HEK293 (cell line): ENCODE measurements at regions not wholly inside any gene's neighbourhood (a gene's known extent, or its start where the extent isn't known, plus 50 kb on each side); places are given as distances from the start of the nearest gene placed in this dataset.

Experiments
- CTCF ChIA-PET: fragments of 350-600 bp; formaldehyde crosslinking; extraction: SDS; loops from one replicate; lab custom pipeline; 2021; ENCODE audit warnings: antibody characterized with exemption; lab: Yijun Ruan, JAX
- POLR2A ChIA-PET: fragments of 300-600 bp; formaldehyde crosslinking; extraction: SDS; loops from one replicate; lab custom pipeline; 2020; ENCODE audit warnings: antibody characterized with exemption, inconsistent platforms; lab: Yijun Ruan, JAX
- H3K27ac ChIP-seq: fragments of 200-500 bp; sonication (Bioruptor generic); 2 replicates; pipeline ENCODE4 v1.5.1; 2014; ENCODE audit warnings: low read depth, low read length, control low read depth, inconsistent platforms; ENCODE audit errors: extremely low read depth
- H3K36me3 ChIP-seq, 2 experiments: fragments of 200-500 bp in 1 of 2; sonication (Bioruptor generic) in 1 of 2; 1 replicate in 1 of 2; 2 replicates in 1 of 2; pipeline ENCODE4 v1.5.1; 2014 to 2017; ENCODE audit warnings: inconsistent platforms in 2 of 2, low read length in 2 of 2; ENCODE audit not compliant: control insufficient read depth in 2 of 2, insufficient read depth in 1 of 2
- H3K4me1 ChIP-seq: fragments of 200-500 bp; sonication (Bioruptor generic); 2 replicates; pipeline ENCODE4 v1.5.1; 2014; ENCODE audit warnings: mild to moderate bottlenecking, low read length, inconsistent platforms; ENCODE audit not compliant: control insufficient read depth, insufficient read depth
- H3K4me3 ChIP-seq: 2 replicates; pipeline ENCODE4 v1.5.1; 2011; ENCODE audit warnings: low read depth, mild to moderate bottlenecking, control low read depth, low read length, moderate library complexity
- H3K9me3 ChIP-seq: fragments of 200-500 bp; sonication (Bioruptor generic); 2 replicates; pipeline ENCODE4 v1.5.1; 2014; ENCODE audit warnings: low read depth, low read length, inconsistent platforms; ENCODE audit not compliant: control insufficient read depth, insufficient read depth
- BCL6B ChIP-seq: fragments of 450-650 bp; formaldehyde crosslinking; IDR thresholded peaks from 2 replicates; pipeline ENCODE4 v1.5.1; 2017; ENCODE audit warnings: missing biosample characterization, missing genetic modification characterization
- EGR2 ChIP-seq: fragments of 450-650 bp; formaldehyde crosslinking; IDR thresholded peaks from 2 replicates; pipeline ENCODE4 v1.5.1; 2016; ENCODE audit warnings: low read depth, missing biosample characterization, missing genetic modification characterization
- KLF16 ChIP-seq: fragments of 450-650 bp; formaldehyde crosslinking; IDR thresholded peaks from 2 replicates; pipeline ENCODE4 v1.5.1; 2017; ENCODE audit warnings: missing biosample characterization, missing genetic modification characterization
- KLF8 ChIP-seq: fragments of 450-650 bp; formaldehyde crosslinking; IDR thresholded peaks from 2 replicates; pipeline ENCODE4 v1.5.1; 2016; ENCODE audit warnings: missing biosample characterization, missing genetic modification characterization
- KLF9 ChIP-seq: fragments of 450-650 bp; formaldehyde crosslinking; IDR thresholded peaks from 2 replicates; pipeline ENCODE4 v1.5.1; 2016; ENCODE audit warnings: missing biosample characterization, missing genetic modification characterization, low read depth
- PRDM10 ChIP-seq: fragments of 450-650 bp; formaldehyde crosslinking; IDR thresholded peaks from 2 replicates; pipeline ENCODE4 v1.5.1; 2016; ENCODE audit warnings: missing biosample characterization, missing genetic modification characterization
- ZBTB26 ChIP-seq: fragments of 450-650 bp; formaldehyde crosslinking; optimal IDR thresholded peaks from 2 replicates; pipeline ENCODE3; 2016; ENCODE audit warnings: missing biosample characterization, mild to moderate bottlenecking, missing genetic modification characterization
- ZEB2 ChIP-seq: fragments of 450-650 bp; formaldehyde crosslinking; IDR thresholded peaks from 2 replicates; pipeline ENCODE4 v1.5.1; 2016; ENCODE audit warnings: missing biosample characterization, missing genetic modification characterization
- ZFP3 ChIP-seq: fragments of 450-650 bp; formaldehyde crosslinking; IDR thresholded peaks from 2 replicates; pipeline ENCODE4 v1.5.1; 2016; ENCODE audit warnings: low read depth, missing biosample characterization, missing genetic modification characterization
- ZNF157 ChIP-seq: fragments of 450-650 bp; formaldehyde crosslinking; IDR thresholded peaks from 2 replicates; pipeline ENCODE4 v1.5.1; 2016; ENCODE audit warnings: missing biosample characterization, missing genetic modification characterization
- ZNF2 ChIP-seq: fragments of 450-650 bp; formaldehyde crosslinking; IDR thresholded peaks from 2 replicates; pipeline ENCODE4 v1.5.1; 2016; ENCODE audit warnings: missing biosample characterization, missing genetic modification characterization
- ZNF366 ChIP-seq: fragments of 450-650 bp; formaldehyde crosslinking; conservative IDR thresholded peaks from 2 replicates; pipeline ENCODE4 v1.5.1; 2016; ENCODE audit warnings: missing biosample characterization, missing genetic modification characterization
- ZNF501 ChIP-seq: fragments of 450-650 bp; formaldehyde crosslinking; IDR thresholded peaks from 2 replicates; pipeline ENCODE4 v1.5.1; 2016; ENCODE audit warnings: missing biosample characterization, missing genetic modification characterization
- ZNF510 ChIP-seq: fragments of 450-650 bp; formaldehyde crosslinking; IDR thresholded peaks from 2 replicates; pipeline ENCODE4 v1.5.1; 2018; ENCODE audit warnings: mild to moderate bottlenecking, missing genetic modification characterization, missing biosample characterization; ENCODE audit not compliant: insufficient replicate concordance
- ZNF529 ChIP-seq: fragments of 450-650 bp; formaldehyde crosslinking; IDR thresholded peaks from 2 replicates; pipeline ENCODE4 v1.5.1; 2017; ENCODE audit warnings: missing genetic modification characterization, missing biosample characterization; ENCODE audit not compliant: insufficient replicate concordance
- ZNF560 ChIP-seq: fragments of 450-650 bp; formaldehyde crosslinking; IDR thresholded peaks from 2 replicates; pipeline ENCODE4 v1.5.1; 2017; ENCODE audit warnings: missing biosample characterization, missing genetic modification characterization, borderline replicate concordance
- ZNF621 ChIP-seq: fragments of 450-650 bp; formaldehyde crosslinking; IDR thresholded peaks from 2 replicates; pipeline ENCODE4 v1.5.1; 2017; ENCODE audit warnings: missing biosample characterization, missing genetic modification characterization
- ZNF623 ChIP-seq: fragments of 450-650 bp; formaldehyde crosslinking; IDR thresholded peaks from 2 replicates; pipeline ENCODE4 v1.5.1; 2016; ENCODE audit warnings: missing biosample characterization, missing genetic modification characterization
- ZNF701 ChIP-seq: fragments of 450-650 bp; formaldehyde crosslinking; IDR thresholded peaks from 2 replicates; pipeline ENCODE4 v1.5.1; 2016; ENCODE audit warnings: missing biosample characterization, missing genetic modification characterization
- ZNF830 ChIP-seq: fragments of 450-650 bp; IDR thresholded peaks from 2 replicates; pipeline ENCODE4 v1.5.0; 2018; ENCODE audit warnings: missing biosample characterization, missing genetic modification characterization, low read depth, mild to moderate bottlenecking, moderate library complexity
- TF ChIP-seq, protein P1 (sequence below): IDR thresholded peaks from 2 replicates; pipeline ENCODE4 v1.6.1; 2011; ENCODE audit warnings: mild to moderate bottlenecking, low read depth, low read length, borderline replicate concordance
- TF ChIP-seq, protein P2 (sequence below): fragments of 450-650 bp; formaldehyde crosslinking; IDR thresholded peaks from 2 replicates; pipeline ENCODE4 v1.5.1; 2017; ENCODE audit warnings: missing biosample characterization, missing genetic modification characterization
- TF ChIP-seq, protein P3 (sequence below): fragments of 450-650 bp; formaldehyde crosslinking; IDR thresholded peaks from 2 replicates; pipeline ENCODE4 v1.5.1; 2016; ENCODE audit warnings: missing biosample characterization, missing genetic modification characterization, low read depth

- Histone ChIP-seq H3K4me3 (no peak overlapping the region), H3K4me1 (no peaks in the 10 kb centered on the region), H3K27ac (no peak overlapping the region), H3K36me3 (no peaks in the 10 kb centered on the region), H3K9me3 (no peaks in the 10 kb centered on the region)
- ChIA-PET POLR2A (no interaction called here), CTCF (interaction anchor here (0.8 kb wide), 1 partner anchor 14 kb away, joined by 3 read pairs; no protein-coding TSS in a partner anchor)
- TF ChIP-seq ZNF830 (tag by site-specific recombination), result no peak
- TF ChIP-seq ZNF621 (tag by site-specific recombination), result no peak
- TF ChIP-seq ZFP3, result no peak
- TF ChIP-seq, protein P1, sequence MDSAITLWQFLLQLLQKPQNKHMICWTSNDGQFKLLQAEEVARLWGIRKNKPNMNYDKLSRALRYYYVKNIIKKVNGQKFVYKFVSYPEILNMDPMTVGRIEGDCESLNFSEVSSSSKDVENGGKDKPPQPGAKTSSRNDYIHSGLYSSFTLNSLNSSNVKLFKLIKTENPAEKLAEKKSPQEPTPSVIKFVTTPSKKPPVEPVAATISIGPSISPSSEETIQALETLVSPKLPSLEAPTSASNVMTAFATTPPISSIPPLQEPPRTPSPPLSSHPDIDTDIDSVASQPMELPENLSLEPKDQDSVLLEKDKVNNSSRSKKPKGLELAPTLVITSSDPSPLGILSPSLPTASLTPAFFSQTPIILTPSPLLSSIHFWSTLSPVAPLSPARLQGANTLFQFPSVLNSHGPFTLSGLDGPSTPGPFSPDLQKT, result no peak
- no peak for TF ChIP-seq ZNF560
- no peak for TF ChIP-seq ZNF623 (tag by site-specific recombination)
- no peak for TF ChIP-seq KLF16 (tag by site-specific recombination)
Observed at GRCh38 chr5:168165977-168166376, 125.5 kb upstream of the WWC1 start.

DNA sequence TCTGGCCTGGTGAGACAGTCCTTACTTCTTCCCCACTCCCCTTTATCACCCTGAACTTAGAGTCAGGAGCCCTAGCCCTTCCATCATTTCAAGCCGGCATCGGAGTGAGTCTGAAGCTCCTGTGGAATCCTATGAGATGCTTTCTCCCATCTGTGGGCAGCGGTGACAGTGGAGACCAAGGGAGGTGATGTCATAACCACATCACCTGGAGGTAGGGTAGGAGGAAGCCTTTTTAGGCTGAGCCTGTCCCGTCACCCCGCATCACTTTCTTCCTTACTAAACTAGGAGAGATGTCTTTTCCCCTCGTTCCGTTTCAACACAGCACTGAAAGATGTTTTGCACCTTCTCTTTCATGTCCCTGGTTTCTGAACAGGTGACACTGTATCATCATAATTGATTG, 124.1 kb upstream of the WWC1 start:
- ChIA-PET CTCF (no interaction called here), POLR2A (no interaction called here)
- H3K27ac ChIP-seq, result no peak overlapping the region
- no peak overlapping the region for H3K4me3 ChIP-seq
- TF ChIP-seq ZNF510 (no peak), ZNF157 (tag by site-specific recombination) (no peak), KLF8 (tag by site-specific recombination) (no peak), ZNF501 (no peak), ZEB2 (tag by site-specific recombination) (no peak), ZNF701 (tag by site-specific recombination) (no peak), ZNF366 (tag by site-specific recombination) (no peak), EGR2 (tag by site-specific recombination) (no peak), ZNF2 (tag by site-specific recombination) (no peak), ZNF529 (tag by site-specific recombination) (no peak), BCL6B (tag by site-specific recombination) (no peak), ZBTB26 (tag by site-specific recombination) (no peak), KLF9 (tag by site-specific recombination) (no peak), PRDM10 (tag by site-specific recombination) (no peak), KLF16 (tag by site-specific recombination) (no peak)
- TF ChIP-seq, protein P2, sequence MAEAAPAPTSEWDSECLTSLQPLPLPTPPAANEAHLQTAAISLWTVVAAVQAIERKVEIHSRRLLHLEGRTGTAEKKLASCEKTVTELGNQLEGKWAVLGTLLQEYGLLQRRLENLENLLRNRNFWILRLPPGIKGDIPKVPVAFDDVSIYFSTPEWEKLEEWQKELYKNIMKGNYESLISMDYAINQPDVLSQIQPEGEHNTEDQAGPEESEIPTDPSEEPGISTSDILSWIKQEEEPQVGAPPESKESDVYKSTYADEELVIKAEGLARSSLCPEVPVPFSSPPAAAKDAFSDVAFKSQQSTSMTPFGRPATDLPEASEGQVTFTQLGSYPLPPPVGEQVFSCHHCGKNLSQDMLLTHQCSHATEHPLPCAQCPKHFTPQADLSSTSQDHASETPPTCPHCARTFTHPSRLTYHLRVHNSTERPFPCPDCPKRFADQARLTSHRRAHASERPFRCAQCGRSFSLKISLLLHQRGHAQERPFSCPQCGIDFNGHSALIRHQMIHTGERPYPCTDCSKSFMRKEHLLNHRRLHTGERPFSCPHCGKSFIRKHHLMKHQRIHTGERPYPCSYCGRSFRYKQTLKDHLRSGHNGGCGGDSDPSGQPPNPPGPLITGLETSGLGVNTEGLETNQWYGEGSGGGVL (tag by site-specific recombination), result no peak
- TF ChIP-seq, protein P3, sequence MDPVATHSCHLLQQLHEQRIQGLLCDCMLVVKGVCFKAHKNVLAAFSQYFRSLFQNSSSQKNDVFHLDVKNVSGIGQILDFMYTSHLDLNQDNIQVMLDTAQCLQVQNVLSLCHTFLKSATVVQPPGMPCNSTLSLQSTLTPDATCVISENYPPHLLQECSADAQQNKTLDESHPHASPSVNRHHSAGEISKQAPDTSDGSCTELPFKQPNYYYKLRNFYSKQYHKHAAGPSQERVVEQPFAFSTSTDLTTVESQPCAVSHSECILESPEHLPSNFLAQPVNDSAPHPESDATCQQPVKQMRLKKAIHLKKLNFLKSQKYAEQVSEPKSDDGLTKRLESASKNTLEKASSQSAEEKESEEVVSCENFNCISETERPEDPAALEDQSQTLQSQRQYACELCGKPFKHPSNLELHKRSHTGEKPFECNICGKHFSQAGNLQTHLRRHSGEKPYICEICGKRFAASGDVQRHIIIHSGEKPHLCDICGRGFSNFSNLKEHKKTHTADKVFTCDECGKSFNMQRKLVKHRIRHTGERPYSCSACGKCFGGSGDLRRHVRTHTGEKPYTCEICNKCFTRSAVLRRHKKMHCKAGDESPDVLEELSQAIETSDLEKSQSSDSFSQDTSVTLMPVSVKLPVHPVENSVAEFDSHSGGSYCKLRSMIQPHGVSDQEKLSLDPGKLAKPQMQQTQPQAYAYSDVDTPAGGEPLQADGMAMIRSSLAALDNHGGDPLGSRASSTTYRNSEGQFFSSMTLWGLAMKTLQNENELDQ (tag by site-specific recombination), result no peak
- no peaks in the 10 kb centered on the region for H3K9me3 ChIP-seq
- no peaks in the 10 kb centered on the region for H3K4me1 ChIP-seq
- H3K36me3 ChIP-seq, result no peaks in the 10 kb centered on the region
